Chondrocyte (in vitro differentiated cells): ENCODE measurements at regions not wholly inside any gene's neighbourhood (a gene's known extent, or its start where the extent isn't known, plus 50 kb on each side); places are given as distances from the start of the nearest gene placed in this dataset.

ENCODE experiments used
- DNase-seq: peaks from one replicate; pipeline ENCODE4 v3.0.0; 2021; ENCODE audit warnings: mixed read lengths, low spot score
- H3K27ac Mint-ChIP-seq: one replicate; pipeline ENCODE4 v1.8.0; 2021; ENCODE audit warnings: mild to moderate bottlenecking, moderate library complexity, mixed read lengths; ENCODE audit not compliant: unreplicated experiment
- H3K27me3 Mint-ChIP-seq: 2 replicates; pipeline ENCODE4 v1.8.0; 2021; ENCODE audit warnings: low read depth, mixed read lengths
- H3K36me3 Mint-ChIP-seq: 2 replicates; pipeline ENCODE4 v1.8.0; 2021; ENCODE audit warnings: low read depth, mixed read lengths
- H3K4me1 Mint-ChIP-seq: 2 replicates; pipeline ENCODE4 v1.8.0; 2021; ENCODE audit warnings: low read depth, mild to moderate bottlenecking, mixed read lengths
- H3K4me3 Mint-ChIP-seq: one replicate; pipeline ENCODE4 v1.8.0; 2021; ENCODE audit warnings: mild to moderate bottlenecking, moderate library complexity, mixed read lengths; ENCODE audit not compliant: unreplicated experiment
- H3K9me3 Mint-ChIP-seq: 2 replicates; pipeline ENCODE4 v1.8.0; 2021; ENCODE audit warnings: low read depth, mixed read lengths
- TF ChIP-seq, protein P1 (sequence below): fragments of 200-600 bp; sonication (generic); IDR thresholded peaks from 2 replicates; pipeline ENCODE4 v1.5.0; 2021; ENCODE audit warnings: antibody characterized with exemption, mild to moderate bottlenecking, moderate library complexity

DNA sequence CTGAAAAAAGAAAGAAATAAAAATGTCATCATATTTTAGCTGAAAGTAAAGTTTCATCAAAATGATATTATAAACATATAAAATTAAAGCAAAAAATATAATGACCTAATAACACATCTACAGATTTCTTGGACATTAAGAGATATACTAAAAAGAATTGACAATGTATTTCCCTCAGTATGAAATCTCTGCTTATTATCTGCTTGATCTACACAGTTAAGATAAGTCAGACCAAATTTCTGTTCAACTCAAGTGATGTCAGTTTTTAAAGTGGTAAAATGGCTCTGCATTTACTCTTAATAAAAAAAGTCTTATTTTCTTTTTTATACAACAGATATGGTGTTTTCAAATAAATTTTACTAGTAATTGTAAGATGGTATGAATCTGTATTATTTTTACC lies 159.4 kb upstream of the SEMA3A start:
- no peak overlapping the region for H3K27ac Mint-ChIP-seq
- no peaks in the 10 kb centered on the region for H3K4me1 Mint-ChIP-seq

DNA sequence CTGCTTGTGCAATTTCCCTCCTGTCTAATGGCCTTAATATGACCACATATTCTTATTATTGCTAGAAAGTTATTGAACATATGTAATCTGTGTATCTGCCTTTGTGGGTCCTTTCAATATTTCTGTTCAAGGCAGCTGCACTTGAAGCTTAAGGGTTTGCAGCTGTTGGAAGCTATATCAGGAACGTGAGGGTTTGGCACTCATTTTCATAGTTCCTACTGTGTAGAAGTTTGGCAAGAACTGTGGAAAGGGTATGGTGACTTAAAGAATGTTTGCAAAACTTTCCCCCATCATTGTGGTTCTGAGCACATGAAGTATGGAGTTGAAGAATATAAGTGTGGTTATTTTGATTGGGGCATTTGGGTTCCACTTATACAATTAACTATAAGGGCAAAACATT lies 144.7 kb upstream of the SEMA3A start:
- Mint-ChIP-seq H3K4me1 (peaks cover 14% of the 10 kb centered on the region), H3K27me3 (no peaks in the 10 kb centered on the region), H3K9me3 (no peaks in the 10 kb centered on the region), H3K36me3 (no peaks in the 10 kb centered on the region), H3K27ac (no peak overlapping the region), H3K4me3 (no peak overlapping the region)
- TF ChIP-seq, protein P1, sequence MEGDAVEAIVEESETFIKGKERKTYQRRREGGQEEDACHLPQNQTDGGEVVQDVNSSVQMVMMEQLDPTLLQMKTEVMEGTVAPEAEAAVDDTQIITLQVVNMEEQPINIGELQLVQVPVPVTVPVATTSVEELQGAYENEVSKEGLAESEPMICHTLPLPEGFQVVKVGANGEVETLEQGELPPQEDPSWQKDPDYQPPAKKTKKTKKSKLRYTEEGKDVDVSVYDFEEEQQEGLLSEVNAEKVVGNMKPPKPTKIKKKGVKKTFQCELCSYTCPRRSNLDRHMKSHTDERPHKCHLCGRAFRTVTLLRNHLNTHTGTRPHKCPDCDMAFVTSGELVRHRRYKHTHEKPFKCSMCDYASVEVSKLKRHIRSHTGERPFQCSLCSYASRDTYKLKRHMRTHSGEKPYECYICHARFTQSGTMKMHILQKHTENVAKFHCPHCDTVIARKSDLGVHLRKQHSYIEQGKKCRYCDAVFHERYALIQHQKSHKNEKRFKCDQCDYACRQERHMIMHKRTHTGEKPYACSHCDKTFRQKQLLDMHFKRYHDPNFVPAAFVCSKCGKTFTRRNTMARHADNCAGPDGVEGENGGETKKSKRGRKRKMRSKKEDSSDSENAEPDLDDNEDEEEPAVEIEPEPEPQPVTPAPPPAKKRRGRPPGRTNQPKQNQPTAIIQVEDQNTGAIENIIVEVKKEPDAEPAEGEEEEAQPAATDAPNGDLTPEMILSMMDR = no peak
- DNase-seq = no peak

More for the DNA sequence above, 159.4 kb upstream of the SEMA3A start:
- Mint-ChIP-seq H3K27me3 (no peaks in the 10 kb centered on the region), H3K9me3 (peaks cover 10% of the 10 kb centered on the region), H3K36me3 (peaks cover 4% of the 10 kb centered on the region), H3K4me3 (no peak overlapping the region)
- DNase-seq = no peak
- TF ChIP-seq, protein P1 = no peak

DNA sequence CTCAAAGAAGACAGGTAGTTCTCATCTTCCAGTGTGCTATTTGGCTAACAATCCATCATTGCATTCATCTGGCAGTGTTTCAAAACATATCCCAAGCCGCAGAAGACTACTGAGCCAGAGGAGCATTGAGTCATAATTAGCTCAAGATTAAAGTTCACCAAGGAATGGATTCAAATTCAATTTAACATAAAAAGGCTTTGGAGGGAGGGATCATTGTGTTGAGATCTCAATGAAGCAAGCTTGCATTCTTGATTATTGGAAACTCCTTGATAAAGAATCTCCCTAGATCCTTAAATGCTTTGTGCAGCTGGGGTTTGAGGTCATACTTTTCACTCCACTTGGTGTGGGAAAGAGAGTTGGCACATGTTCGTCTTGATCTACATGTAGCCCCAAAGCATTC lies 142.8 kb upstream of the SEMA3A start:
- H3K9me3 Mint-ChIP-seq = no peaks in the 10 kb centered on the region

DNA sequence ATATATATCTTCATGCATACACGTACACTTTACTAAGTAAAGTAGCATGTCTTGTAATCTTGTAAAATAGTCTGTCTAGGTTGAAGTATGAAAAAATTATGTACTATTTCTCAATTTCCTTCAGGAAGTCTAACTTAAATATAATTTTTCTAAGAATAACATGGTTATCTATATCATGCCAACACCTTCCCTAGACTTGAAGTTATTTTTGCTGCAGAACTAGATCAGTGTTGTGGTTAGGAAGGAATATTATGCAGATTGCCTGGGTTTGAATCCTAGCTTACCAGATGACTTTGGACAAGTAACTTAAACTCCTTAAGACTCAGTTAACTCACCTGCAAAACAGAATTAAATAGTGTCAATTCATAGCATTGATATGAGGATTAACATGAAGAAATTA lies 142.2 kb upstream of the SEMA3A start:
- TF ChIP-seq, protein P1 = no peak
- no peak overlapping the region for H3K27ac Mint-ChIP-seq
- no peaks in the 10 kb centered on the region for H3K9me3 Mint-ChIP-seq
- DNase-seq = no peak
- no peaks in the 10 kb centered on the region for H3K36me3 Mint-ChIP-seq
- H3K27me3 Mint-ChIP-seq = no peaks in the 10 kb centered on the region
- H3K4me3 Mint-ChIP-seq = no peak overlapping the region
- peaks cover 14% of the 10 kb centered on the region for H3K4me1 Mint-ChIP-seq

More for the DNA sequence above, 142.8 kb upstream of the SEMA3A start:
- TF ChIP-seq, protein P1 = no peak
- H3K27ac Mint-ChIP-seq = no peak overlapping the region
- H3K4me3 Mint-ChIP-seq = no peak overlapping the region
- peaks cover 14% of the 10 kb centered on the region for H3K4me1 Mint-ChIP-seq
- no peaks in the 10 kb centered on the region for H3K36me3 Mint-ChIP-seq
- no peaks in the 10 kb centered on the region for H3K27me3 Mint-ChIP-seq
- DNase-seq = no peak

DNA sequence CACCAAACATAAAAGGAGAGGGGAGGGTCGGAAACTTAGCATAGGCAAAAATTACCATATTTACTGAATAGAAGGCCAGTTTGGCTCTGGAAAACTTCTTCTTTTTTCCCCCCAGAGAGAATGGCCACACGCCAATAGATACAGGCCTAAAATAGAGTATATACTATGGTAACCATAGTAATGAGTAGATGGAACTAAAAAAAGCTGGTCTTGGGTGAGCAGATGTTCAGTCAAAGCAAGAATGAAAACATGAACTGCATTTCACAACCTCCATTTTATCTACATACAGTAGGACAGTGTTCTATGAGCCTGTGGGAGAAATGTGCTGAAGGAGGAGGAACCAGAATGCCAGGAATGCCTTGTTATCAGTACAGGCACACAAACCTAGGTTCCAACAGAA lies 141.7 kb upstream of the SEMA3A start:
- H3K27me3 Mint-ChIP-seq = no peaks in the 10 kb centered on the region
- TF ChIP-seq, protein P1 = no peak
- no peaks in the 10 kb centered on the region for H3K9me3 Mint-ChIP-seq
- H3K4me1 Mint-ChIP-seq = peaks cover 14% of the 10 kb centered on the region
- no peak overlapping the region for H3K4me3 Mint-ChIP-seq
- peak overlapping the region; percentile 60 for H3K27ac Mint-ChIP-seq
- no peaks in the 10 kb centered on the region for H3K36me3 Mint-ChIP-seq
- no peak for DNase-seq
